ENCODE measurements at regions not wholly inside any gene's neighbourhood (a gene's known extent, or its start where the extent isn't known, plus 50 kb on each side); places are given as distances from the start of the nearest gene placed in this dataset.
"Not testable (repeated sequence)": the region's sequence is repeated elsewhere in the genome, so short reads cannot be mapped to it uniquely, and the experiment has no call there.

DNA sequence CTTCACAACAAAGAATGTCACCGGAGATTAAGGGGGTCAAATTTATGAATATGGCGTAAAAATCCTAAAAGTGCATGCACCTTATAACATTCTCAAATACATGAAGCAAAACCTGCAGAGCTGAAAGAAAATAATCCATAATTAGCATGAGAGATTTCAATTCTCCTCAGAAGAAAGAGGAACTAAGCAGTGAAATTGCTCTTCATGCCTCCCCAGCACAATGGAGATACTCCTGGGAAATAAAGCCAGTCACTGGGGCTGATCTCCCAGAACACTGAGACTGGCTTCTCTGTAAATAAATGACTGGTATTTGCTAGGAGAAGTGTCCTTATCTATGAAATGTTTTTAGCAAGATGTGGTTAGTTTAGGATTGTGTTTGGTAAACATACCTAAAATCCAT, 68.1 kb downstream of the GOLGA6L6 start:
- DNase-seq (ENCODE audit: low spot score); in situ Hi-C loops (cut with MboI; ENCODE audit: low pct_unique_long_range_greater_than_20kb, low sequenced_read_pairs, unreplicated experiment): not testable (repeated sequence)

DNA sequence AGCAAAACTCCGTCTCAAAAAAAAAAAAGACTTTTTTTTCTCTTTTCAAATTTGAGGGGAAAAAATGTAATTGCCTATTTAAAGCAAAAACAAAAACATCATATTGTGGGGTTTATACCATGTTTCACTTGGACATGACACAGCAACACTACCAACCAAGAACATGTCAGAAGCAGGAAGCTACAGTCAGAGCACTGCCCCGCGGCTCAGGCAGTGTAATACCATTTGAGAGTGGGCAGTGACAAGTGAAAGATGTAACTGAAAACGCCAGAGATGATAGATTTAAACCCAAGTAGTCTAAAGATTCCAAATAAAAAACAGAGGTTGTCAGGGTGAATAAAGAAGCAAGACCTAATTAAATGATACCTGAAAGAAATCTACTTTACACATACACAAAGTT, 68.6 kb downstream of the GOLGA6L6 start:
- in situ Hi-C loops (cut with MboI; ENCODE audit: low pct_unique_long_range_greater_than_20kb, low sequenced_read_pairs, unreplicated experiment); DNase-seq (ENCODE audit: low spot score): not testable (repeated sequence)

DNA sequence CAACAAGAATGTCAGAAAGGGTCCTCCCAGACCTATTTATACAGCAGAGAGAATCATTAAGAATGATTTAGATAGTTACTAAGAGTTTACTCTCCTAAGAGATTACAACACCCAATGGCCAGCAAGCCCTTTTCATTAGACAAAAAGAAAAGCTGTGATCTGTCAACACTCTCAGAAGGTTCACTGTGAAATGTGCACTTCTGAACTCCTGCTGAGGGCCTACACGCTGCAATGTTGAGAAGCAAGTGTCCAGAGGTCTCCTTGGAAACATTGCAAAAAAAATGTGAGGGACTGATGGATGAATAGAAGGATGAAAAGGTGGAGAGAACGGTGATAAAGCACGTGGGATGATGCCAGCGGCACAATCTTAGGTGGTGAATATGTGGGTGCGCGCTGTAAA, 70.8 kb downstream of the GOLGA6L6 start:
- in situ Hi-C loops (cut with MboI; ENCODE audit: low pct_unique_long_range_greater_than_20kb, low sequenced_read_pairs, unreplicated experiment); DNase-seq (ENCODE audit: low spot score): not testable (repeated sequence)

DNA sequence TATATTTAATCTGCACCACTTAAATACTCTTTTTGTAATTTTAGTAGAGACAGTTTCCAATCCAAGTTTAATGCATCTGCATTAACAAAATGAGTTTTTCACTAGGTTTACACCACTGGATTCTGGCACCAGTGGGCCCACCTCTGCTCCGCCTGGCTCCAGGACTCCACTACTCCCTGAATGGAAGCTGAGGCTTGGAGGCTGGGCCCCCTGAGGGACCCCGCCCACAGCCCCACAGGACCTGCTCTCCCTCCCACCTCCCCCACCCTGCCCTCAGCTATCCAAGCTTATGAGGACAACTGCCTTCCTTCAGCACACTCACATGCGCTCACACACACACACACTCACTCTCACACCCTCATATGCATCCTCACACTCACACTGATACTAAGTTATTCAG, 100.5 kb downstream of the GOLGA6L6 start:
- in situ Hi-C loops (cut with MboI; ENCODE audit: low pct_unique_long_range_greater_than_20kb, low sequenced_read_pairs, unreplicated experiment); DNase-seq (ENCODE audit: low spot score): not testable (repeated sequence)

DNA sequence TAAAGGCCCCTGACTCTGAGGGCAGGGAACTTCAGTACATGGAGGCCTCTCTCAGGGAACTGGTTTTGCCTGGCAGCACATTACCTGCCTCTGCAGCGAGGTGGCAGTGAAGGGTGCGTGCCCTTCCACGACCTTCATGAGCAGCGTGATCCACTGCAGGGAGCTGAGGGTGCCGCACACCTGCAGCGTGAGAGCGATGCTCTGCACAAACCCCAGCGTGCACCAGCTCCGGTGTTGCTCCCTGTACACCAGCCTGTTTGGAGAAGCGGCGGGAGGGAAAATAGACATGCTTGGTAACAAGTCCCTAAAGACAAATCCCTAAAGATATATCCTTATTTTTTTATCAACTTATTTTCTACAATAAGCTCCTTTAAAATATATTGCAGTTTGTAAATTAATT, 101.2 kb downstream of the GOLGA6L6 start:
- DNase-seq (ENCODE audit: low spot score); in situ Hi-C loops (cut with MboI; ENCODE audit: low pct_unique_long_range_greater_than_20kb, low sequenced_read_pairs, unreplicated experiment): not testable (repeated sequence)

DNA sequence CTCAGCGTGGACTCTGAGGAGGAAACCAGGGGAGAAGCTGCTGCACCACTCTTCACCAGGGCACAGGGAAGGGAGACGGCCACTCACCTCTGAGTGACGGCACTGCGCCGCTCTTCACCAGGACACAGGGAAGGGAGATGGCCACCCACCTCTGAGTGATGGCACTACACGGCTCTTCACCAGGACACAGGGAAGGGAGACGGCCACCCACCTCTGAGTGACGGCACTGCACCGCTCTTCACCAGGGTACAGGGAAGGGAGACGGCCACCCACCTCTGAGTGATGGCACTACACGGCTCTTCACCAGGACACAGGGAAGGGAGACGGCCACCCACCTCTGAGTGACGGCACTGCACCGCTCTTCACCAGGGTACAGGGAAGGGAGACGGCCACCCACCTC, 102.5 kb downstream of the GOLGA6L6 start:
- DNase-seq (ENCODE audit: low spot score); in situ Hi-C loops (cut with MboI; ENCODE audit: low pct_unique_long_range_greater_than_20kb, low sequenced_read_pairs, unreplicated experiment): not testable (repeated sequence)

DNA sequence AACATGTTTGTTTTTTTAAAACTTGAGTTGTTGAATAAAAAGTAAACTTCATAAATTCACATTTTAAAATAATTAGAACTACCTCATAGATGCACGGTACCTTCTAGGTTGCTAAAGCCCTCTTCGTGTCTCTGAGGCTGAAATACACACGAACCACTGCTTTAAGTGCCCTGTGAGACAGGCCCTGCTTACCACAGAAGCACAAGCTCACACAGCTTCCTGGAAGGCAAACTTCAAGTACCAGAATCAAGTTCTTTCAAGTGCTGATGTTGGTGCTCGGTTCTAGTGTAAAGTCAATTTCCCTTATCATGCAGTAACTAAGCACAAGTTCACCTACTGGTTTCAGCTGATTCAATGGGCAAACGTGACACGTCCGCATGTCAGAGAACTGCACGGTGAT, 103.3 kb downstream of the GOLGA6L6 start:
- in situ Hi-C loops (cut with MboI; ENCODE audit: low pct_unique_long_range_greater_than_20kb, low sequenced_read_pairs, unreplicated experiment); DNase-seq (ENCODE audit: low spot score): not testable (repeated sequence)

DNA sequence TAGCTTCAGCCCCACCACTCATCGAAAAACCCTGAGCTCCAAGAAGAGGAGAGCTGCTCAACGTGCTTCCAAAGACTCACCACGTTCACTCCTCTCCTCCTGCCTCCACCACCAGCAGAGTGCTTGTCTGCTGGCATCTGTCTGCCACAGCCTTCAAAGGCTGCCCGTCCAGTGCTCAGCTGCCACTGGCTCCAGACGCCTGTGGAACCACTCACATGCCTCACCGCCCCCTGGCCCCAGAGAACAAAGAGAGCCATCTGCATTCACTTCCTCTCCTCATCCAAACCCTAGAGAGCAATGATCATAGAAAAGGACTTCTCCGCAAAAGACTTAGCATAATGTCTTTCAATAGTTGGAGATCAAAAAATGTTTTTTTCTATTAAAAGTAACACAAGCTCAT, 108.1 kb downstream of the GOLGA6L6 start:
- DNase-seq (ENCODE audit: low spot score); in situ Hi-C loops (cut with MboI; ENCODE audit: low pct_unique_long_range_greater_than_20kb, low sequenced_read_pairs, unreplicated experiment): not testable (repeated sequence)

DNA sequence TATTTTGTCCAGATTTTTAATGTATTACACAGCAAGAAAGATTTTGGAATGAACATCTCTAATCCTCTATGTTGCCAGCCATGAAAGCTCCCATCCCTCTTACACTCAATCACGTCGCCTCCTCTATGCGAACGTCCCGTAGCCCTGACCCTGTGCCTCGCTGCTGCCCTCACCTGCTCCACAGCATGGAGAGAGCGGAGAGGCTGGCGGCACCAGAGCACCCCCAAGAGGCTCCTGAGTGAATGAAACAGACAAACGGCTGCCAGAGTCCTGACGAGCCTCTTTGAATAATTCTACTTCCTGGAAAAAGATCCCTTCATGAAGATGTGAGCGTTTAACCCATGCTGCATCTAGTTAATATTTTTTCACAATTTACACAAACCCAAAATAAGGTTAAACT, 111.1 kb downstream of the GOLGA6L6 start:
- in situ Hi-C loops (cut with MboI; ENCODE audit: low pct_unique_long_range_greater_than_20kb, low sequenced_read_pairs, unreplicated experiment); DNase-seq (ENCODE audit: low spot score): not testable (repeated sequence)

DNA sequence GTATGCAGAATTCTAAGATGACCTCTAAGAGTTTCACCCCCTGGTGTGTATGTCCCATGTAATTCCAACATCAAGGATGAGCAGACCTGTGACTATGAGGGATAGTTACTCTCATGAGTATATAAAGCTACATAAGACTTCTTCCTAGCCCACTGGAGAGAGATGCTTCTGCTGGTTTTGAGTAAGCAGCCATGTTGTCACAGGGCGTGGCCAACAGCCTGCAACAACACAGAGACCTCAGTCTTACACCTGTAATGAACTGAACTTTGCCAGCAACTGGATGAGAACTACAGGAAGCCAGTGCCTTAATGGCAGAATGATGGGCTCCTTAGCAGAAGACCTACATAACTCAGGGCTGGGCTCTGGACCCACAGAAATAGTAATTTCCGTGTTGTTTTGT, 120.9 kb downstream of the GOLGA6L6 start:
- in situ Hi-C loops (cut with MboI; ENCODE audit: low pct_unique_long_range_greater_than_20kb, low sequenced_read_pairs, unreplicated experiment); DNase-seq (ENCODE audit: low spot score): not testable (repeated sequence)

DNA sequence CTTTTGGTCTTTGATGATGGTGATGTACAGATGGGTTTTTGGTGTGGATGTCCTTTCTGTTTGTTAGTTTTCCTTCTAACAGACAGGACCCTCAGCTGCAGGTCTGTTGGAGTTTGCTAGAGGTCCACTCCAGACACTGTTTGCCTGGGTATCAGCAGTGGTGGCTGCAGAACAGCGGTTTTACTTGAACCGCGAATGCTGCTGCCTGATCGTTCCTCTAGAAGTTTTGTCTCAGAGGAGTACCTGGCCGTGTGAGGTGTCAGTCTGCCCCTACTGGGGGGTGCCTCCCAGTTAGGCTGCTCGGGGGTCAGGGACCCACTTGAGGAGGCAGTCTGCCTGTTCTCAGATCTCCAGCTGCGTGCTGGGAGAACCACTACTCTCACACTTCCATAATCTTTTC, 125.0 kb downstream of the GOLGA6L6 start:
- DNase-seq (ENCODE audit: low spot score); in situ Hi-C loops (cut with MboI; ENCODE audit: low pct_unique_long_range_greater_than_20kb, low sequenced_read_pairs, unreplicated experiment): not testable (repeated sequence)

DNA sequence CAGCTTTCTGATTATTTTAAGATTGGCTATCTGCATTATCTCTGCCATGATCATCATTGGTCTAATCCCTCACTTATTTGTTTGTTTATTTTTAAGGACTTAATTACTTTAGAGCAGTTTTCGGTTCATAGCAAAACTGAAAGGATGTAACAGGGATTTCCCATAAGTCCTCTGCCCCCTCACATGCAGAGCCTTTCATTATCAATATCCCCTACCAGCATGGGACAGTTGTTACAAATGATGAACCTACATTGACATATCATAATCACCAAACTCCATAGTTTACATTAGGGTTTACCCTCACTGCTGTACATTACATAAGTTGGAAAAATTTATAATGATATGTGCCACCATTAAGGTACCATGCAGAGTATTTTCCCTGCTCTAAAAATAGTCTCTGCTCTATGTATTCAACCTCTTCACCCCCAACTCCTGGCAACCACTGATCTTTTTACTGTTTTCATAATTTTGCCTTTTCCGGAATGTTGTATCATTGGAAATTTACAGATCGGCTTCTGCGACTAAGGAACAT, 131.9 kb downstream of the GOLGA6L6 start:
- in situ Hi-C loops (cut with MboI; ENCODE audit: low pct_unique_long_range_greater_than_20kb, low sequenced_read_pairs, unreplicated experiment); DNase-seq (ENCODE audit: low spot score): not testable (repeated sequence)

DNA sequence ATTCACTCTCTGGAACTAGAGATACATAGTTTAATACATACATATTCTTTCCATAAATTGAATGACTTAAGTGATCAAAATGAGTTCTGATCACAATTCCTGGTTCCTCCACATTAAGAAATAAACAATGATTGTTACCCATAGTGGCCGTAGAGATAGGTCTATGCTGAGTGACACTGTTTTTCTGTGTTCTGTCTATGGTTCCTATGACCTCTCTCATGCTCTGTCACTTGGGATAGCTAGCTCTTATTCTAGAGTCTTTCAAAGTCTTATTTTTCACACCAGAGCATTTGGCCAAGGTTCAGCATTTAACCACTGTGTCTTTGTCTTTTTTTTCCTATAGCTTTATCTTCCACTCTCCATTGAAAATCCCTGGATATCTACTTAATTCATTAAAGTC, 132.4 kb downstream of the GOLGA6L6 start:
- in situ Hi-C loops (cut with MboI; ENCODE audit: low pct_unique_long_range_greater_than_20kb, low sequenced_read_pairs, unreplicated experiment), result no loop called here
- no peak for DNase-seq (ENCODE audit: low spot score)
- TF ChIP-seq, protein P1, sequence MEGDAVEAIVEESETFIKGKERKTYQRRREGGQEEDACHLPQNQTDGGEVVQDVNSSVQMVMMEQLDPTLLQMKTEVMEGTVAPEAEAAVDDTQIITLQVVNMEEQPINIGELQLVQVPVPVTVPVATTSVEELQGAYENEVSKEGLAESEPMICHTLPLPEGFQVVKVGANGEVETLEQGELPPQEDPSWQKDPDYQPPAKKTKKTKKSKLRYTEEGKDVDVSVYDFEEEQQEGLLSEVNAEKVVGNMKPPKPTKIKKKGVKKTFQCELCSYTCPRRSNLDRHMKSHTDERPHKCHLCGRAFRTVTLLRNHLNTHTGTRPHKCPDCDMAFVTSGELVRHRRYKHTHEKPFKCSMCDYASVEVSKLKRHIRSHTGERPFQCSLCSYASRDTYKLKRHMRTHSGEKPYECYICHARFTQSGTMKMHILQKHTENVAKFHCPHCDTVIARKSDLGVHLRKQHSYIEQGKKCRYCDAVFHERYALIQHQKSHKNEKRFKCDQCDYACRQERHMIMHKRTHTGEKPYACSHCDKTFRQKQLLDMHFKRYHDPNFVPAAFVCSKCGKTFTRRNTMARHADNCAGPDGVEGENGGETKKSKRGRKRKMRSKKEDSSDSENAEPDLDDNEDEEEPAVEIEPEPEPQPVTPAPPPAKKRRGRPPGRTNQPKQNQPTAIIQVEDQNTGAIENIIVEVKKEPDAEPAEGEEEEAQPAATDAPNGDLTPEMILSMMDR (IDR thresholded peaks at IDR 0.05; ENCODE audit: extremely low read depth, insufficient read depth, missing control alignments), result no peak

DNA sequence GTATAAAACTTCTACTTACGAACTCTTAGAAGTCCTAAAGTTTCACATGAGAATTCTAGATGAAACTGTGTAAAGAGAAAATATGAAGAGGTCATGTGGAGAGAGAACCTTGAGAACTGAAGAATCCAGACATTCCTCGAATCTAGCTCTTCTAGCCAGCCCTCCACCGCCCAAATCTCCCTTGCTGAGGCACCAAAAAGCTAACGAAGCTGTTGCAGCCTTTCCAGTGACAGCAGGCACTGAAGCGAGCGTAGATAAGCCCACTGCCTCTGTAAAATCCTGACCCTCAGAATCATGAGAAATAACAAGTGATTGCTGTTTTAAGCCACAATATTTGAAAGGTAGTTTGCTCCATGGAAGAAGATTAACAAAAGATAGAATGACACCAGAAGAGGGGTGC, 134.0 kb downstream of the GOLGA6L6 start:
- TF ChIP-seq, protein P1 (IDR thresholded peaks at IDR 0.05; ENCODE audit: extremely low read depth, insufficient read depth, missing control alignments), result no peak
- no peak for DNase-seq (ENCODE audit: low spot score)
- in situ Hi-C loops (cut with MboI; ENCODE audit: low pct_unique_long_range_greater_than_20kb, low sequenced_read_pairs, unreplicated experiment), result no loop called here

DNA sequence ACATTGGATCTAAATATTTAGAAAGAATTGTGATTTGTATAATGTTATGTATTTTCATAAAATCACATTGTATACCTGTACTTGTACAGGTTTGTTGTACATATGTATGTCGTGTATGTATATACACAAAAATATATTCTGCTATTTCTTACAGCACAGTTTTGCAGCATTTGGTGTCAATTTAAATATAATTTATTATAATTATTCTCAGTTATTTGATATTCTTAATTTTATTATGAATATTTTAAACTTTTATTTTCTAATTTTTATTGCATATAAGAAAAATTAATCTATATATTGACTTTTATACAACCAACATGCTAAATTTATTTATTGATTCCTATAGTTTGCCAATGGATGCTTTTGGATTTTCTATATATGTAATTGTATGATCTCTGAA, 137.0 kb downstream of the GOLGA6L6 start:
- in situ Hi-C loops (cut with MboI; ENCODE audit: low pct_unique_long_range_greater_than_20kb, low sequenced_read_pairs, unreplicated experiment); DNase-seq (ENCODE audit: low spot score): not testable (repeated sequence)

DNA sequence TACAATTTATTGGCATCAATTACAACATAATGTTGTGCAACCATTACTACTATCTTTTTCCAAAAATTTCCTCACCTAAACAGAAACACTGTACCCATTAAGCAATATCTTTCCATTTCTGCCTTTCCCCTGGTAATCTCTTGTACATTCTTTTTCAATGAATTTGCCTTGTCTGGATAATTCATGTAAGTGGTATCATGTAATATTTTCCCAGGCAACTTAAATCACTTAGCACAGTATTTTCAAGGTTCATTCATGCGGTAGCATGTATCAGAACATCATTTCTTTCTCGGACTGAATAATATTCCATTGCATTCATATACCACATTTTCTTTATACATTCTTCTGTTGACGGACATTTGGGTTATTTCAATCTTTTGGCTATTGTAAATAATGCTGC, 139.0 kb downstream of the GOLGA6L6 start:
- DNase-seq (ENCODE audit: low spot score); in situ Hi-C loops (cut with MboI; ENCODE audit: low pct_unique_long_range_greater_than_20kb, low sequenced_read_pairs, unreplicated experiment): not testable (repeated sequence)

DNA sequence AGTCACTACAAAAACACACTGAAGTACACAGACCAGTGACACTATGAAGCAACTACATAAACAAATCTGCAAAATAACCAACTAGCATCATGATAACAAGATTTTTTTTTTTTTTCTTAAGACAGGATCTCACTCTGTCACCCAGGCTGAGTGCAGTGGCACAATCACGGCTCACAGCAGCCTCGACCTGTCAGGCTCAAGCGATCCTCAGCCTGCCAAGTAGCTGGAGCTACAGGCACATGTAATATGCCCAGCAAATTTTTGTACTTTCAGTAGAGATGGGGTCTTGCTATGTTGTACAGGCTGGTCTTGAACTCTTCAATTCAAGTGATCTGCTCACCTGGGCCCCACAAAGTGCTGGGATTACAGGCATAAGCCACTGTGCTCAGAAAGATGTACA, 140.5 kb downstream of the GOLGA6L6 start:
- DNase-seq (ENCODE audit: low spot score); in situ Hi-C loops (cut with MboI; ENCODE audit: low pct_unique_long_range_greater_than_20kb, low sequenced_read_pairs, unreplicated experiment): not testable (repeated sequence)
